Liver (tissue), 8 donors: ENCODE measurements at regions not wholly inside any gene's neighbourhood (a gene's known extent, or its start where the extent isn't known, plus 50 kb on each side); places are given as distances from the start of the nearest gene placed in this dataset.

ENCODE experiments used
- DNase-seq: peaks from one replicate; pipeline ENCODE4 v3.0.0-alpha.2; 2017; ENCODE audit warnings: low spot score
- H3K27ac ChIP-seq, 2 donors: one replicate each; pipeline ENCODE4 v1.7.0; 2013; ENCODE audit warnings: inconsistent platforms in 2 of 2, low read length in 2 of 2, control low read depth in 1 of 2, low read depth in 1 of 2, mild to moderate bottlenecking in 1 of 2
- H3K27me3 ChIP-seq, 4 donors: one replicate each; pipeline versions ENCODE4 v1.6.1 to v1.7.0; 2013; ENCODE audit warnings: low read length in 3 of 4, inconsistent platforms in 1 of 4, mild to moderate bottlenecking in 1 of 4, moderate library complexity in 1 of 4; ENCODE audit not compliant: control insufficient read depth in 4 of 4, insufficient read depth in 4 of 4
- H3K36me3 ChIP-seq, 4 donors: one replicate each; pipeline versions ENCODE4 v1.6.1 to v1.7.0; 2013; ENCODE audit warnings: low read length in 3 of 4, mild to moderate bottlenecking in 3 of 4, low read depth in 1 of 4, moderate library complexity in 1 of 4; ENCODE audit not compliant: control insufficient read depth in 4 of 4, insufficient read depth in 3 of 4
- H3K4me1 ChIP-seq, 4 donors: one replicate each; pipeline versions ENCODE4 v1.6.1 to v1.7.0; 2013; ENCODE audit warnings: low read length in 3 of 4, mild to moderate bottlenecking in 3 of 4, moderate library complexity in 1 of 4; ENCODE audit not compliant: control insufficient read depth in 4 of 4, insufficient read depth in 4 of 4
- H3K4me3 ChIP-seq, 3 donors: one replicate each; pipeline versions ENCODE4 v1.6.1 to v1.7.0; 2013; ENCODE audit warnings: low read length in 3 of 3, control low read depth in 1 of 3, low read depth in 1 of 3, mild to moderate bottlenecking in 1 of 3
- H3K9ac ChIP-seq, 2 donors: one replicate each; pipeline ENCODE4 v1.7.0; 2013; ENCODE audit warnings: low read length in 2 of 2, mild to moderate bottlenecking in 2 of 2, moderate library complexity in 2 of 2, control low read depth in 1 of 2, low read depth in 1 of 2
- H3K9me3 ChIP-seq, 4 donors: one replicate each; pipeline versions ENCODE4 v1.6.1 to v1.7.0; 2013; ENCODE audit warnings: low read length in 3 of 4; ENCODE audit not compliant: control insufficient read depth in 4 of 4
- ATF3 ChIP-seq: IDR thresholded peaks from 2 replicates; pipeline ENCODE4 v1.6.1; 2016; ENCODE audit warnings: antibody characterized with exemption
- CTCF ChIP-seq: fragments of 150-350 bp; IDR thresholded peaks from 2 replicates; pipeline ENCODE4 v1.5.1; 2017; ENCODE audit warnings: improper control_type of control experiment, low read depth, low read length; ENCODE audit not compliant: missing input control
- EGR1 ChIP-seq, 2 donors: IDR thresholded peaks; 2 replicates each; pipeline ENCODE4 v1.6.1; 2016 to 2018; ENCODE audit warnings: antibody characterized with exemption in 2 of 2, low read depth in 2 of 2
- FOXA1 ChIP-seq: IDR thresholded peaks from 2 replicates; pipeline ENCODE4 v1.6.1; 2016; ENCODE audit warnings: antibody characterized with exemption
- FOXA2 ChIP-seq: IDR thresholded peaks from 2 replicates; pipeline ENCODE4 v1.6.1; 2016; ENCODE audit warnings: antibody characterized with exemption
- GABPA ChIP-seq, 2 donors: IDR thresholded peaks in 1 of 2; conservative IDR thresholded peaks in 1 of 2; 2 replicates each; pipeline ENCODE4 v1.6.1; 2016; ENCODE audit warnings: antibody characterized with exemption in 2 of 2, mild to moderate bottlenecking in 1 of 2, moderate library complexity in 1 of 2
- HNF4A ChIP-seq, 2 donors: conservative IDR thresholded peaks; 2 replicates each; pipeline ENCODE4 v1.6.1; 2016; ENCODE audit warnings: antibody characterized with exemption in 2 of 2, mild to moderate bottlenecking in 2 of 2
- HNF4G ChIP-seq: IDR thresholded peaks from 2 replicates; pipeline ENCODE4 v1.6.1; 2016; ENCODE audit warnings: antibody characterized with exemption
- JUND ChIP-seq, 2 donors: IDR thresholded peaks; 2 replicates each; pipeline ENCODE4 v1.6.1; 2016; ENCODE audit warnings: antibody characterized with exemption in 2 of 2
- MAX ChIP-seq: IDR thresholded peaks from 2 replicates; pipeline ENCODE4 v1.6.1; 2016; ENCODE audit warnings: antibody characterized with exemption
- NR2F2 ChIP-seq: IDR thresholded peaks from 2 replicates; pipeline ENCODE4 v1.6.1; 2016; ENCODE audit warnings: antibody characterized with exemption
- RAD21 ChIP-seq, 2 donors: IDR thresholded peaks; 2 replicates each; pipeline ENCODE4 v1.6.1; 2016; ENCODE audit warnings: antibody characterized with exemption in 2 of 2, mild to moderate bottlenecking in 2 of 2
- RXRA ChIP-seq, 2 donors: IDR thresholded peaks; 2 replicates each; pipeline ENCODE4 v1.6.1; 2017 to 2018; ENCODE audit warnings: antibody characterized with exemption in 2 of 2, mild to moderate bottlenecking in 1 of 2
- SP1 ChIP-seq: IDR thresholded peaks from 2 replicates; pipeline ENCODE4 v1.6.1; 2018; ENCODE audit warnings: antibody characterized with exemption, mild to moderate bottlenecking
- TAF1 ChIP-seq: conservative IDR thresholded peaks from 2 replicates; pipeline ENCODE4 v1.6.1; 2016; ENCODE audit warnings: antibody characterized with exemption, mild to moderate bottlenecking
- YY1 ChIP-seq: IDR thresholded peaks from 2 replicates; pipeline ENCODE4 v1.6.1; 2016; ENCODE audit warnings: antibody characterized with exemption, mild to moderate bottlenecking
- ZBTB33 ChIP-seq: IDR thresholded peaks from 2 replicates; pipeline ENCODE4 v1.6.1; 2016; ENCODE audit warnings: antibody characterized with exemption
- whole genome bisulfite sequencing: extraction: QIAGEN DNeasy Blood & Tissue Kit; methylation state at CpG from one replicate; pipeline ENCODE4 v1.1.7; 2013; 5-methylcytosine and 5-hydroxymethylcytosine counted together
- TF ChIP-seq, protein P1 (sequence below): IDR thresholded peaks from 2 replicates; pipeline ENCODE4 v1.6.1; 2016; ENCODE audit warnings: antibody characterized with exemption, mild to moderate bottlenecking
- donor health status: healthy.
- donor health status: healthy.
- donor health status: healthy.
- donor health status: healthy.
- donor health status: healthy.

DNA sequence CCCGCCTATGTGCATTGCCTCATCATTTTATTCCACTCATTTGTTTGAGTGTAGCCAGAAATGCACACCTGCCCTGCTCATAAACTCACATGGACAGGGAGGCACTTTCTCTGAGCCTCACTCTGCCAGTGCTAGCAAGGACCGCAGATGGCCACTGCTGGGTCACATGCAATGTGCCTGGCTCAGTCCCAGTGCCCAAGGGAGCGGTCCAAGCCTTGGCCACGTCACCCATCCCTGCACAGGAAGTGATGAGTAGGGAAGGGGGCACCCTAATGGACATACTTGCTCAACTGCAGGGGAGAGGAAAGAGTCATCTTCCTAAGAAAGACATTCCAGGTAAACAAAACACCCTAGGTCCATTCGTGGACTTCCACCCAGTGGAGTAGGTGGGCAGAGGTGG is 630.9 kb downstream of the IRX1 start:
- Histone ChIP-seq H3K4me3 (no peak overlapping the region), H3K4me1 (no peaks in the 10 kb centered on the region), H3K27ac (no peak overlapping the region), H3K9ac (no peak overlapping the region), H3K9me3 (peaks cover 0 to 1% (median 0%) of the 10 kb centered on the region in 4 donors), H3K27me3 (peaks cover 0 to 3% (median 0%) of the 10 kb centered on the region in 4 donors), H3K36me3 (no peaks in the 10 kb centered on the region)
- TF ChIP-seq EGR1 (IDR thresholded peaks at IDR 0.05; ENCODE audit: low read depth in 2 of 2) = no peak
- no peak for TF ChIP-seq SP1
- no peak for TF ChIP-seq FOXA1
- no peak for TF ChIP-seq YY1
- TF ChIP-seq JUND (IDR thresholded peaks at IDR 0.05) = no peak
- no peak for TF ChIP-seq CTCF
- no peak for TF ChIP-seq GABPA (IDR thresholded peaks at IDR 0.05 in 1 of 2, conservative IDR thresholded peaks at IDR 0.05 in 1 of 2)
- TF ChIP-seq RAD21 (IDR thresholded peaks at IDR 0.05) = no peak
- TF ChIP-seq RXRA (IDR thresholded peaks at IDR 0.05) = no peak
- TF ChIP-seq ZBTB33 = no peak
- TF ChIP-seq, protein P1, sequence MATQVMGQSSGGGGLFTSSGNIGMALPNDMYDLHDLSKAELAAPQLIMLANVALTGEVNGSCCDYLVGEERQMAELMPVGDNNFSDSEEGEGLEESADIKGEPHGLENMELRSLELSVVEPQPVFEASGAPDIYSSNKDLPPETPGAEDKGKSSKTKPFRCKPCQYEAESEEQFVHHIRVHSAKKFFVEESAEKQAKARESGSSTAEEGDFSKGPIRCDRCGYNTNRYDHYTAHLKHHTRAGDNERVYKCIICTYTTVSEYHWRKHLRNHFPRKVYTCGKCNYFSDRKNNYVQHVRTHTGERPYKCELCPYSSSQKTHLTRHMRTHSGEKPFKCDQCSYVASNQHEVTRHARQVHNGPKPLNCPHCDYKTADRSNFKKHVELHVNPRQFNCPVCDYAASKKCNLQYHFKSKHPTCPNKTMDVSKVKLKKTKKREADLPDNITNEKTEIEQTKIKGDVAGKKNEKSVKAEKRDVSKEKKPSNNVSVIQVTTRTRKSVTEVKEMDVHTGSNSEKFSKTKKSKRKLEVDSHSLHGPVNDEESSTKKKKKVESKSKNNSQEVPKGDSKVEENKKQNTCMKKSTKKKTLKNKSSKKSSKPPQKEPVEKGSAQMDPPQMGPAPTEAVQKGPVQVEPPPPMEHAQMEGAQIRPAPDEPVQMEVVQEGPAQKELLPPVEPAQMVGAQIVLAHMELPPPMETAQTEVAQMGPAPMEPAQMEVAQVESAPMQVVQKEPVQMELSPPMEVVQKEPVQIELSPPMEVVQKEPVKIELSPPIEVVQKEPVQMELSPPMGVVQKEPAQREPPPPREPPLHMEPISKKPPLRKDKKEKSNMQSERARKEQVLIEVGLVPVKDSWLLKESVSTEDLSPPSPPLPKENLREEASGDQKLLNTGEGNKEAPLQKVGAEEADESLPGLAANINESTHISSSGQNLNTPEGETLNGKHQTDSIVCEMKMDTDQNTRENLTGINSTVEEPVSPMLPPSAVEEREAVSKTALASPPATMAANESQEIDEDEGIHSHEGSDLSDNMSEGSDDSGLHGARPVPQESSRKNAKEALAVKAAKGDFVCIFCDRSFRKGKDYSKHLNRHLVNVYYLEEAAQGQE = no peak
- no peak for TF ChIP-seq HNF4G
- WGBS = 62% methylated on average over 5 of the region's 5 CpGs
- no peak for DNase-seq

DNA sequence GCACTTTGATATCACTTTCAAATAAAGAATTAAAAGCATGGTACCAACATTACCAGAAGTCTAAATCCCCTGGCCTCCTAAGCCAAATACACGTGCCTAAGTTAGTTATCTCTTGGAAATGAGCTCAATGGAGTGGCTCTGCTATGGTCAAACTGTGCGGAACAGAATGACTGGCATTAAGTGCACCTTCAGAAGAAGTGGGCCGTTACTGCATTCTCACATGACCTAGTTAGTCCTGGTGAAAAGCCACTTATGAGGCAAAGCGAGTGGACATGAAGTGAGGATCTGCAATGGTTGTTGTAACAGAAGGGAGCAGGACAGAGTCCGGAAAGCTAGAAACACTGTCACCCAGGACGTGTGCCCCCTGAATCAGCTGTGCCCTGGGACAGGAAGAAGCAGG is 633.1 kb downstream of the IRX1 start:
- peaks cover 0 to 3% (median 0%) of the 10 kb centered on the region in 4 donors for H3K27me3 ChIP-seq
- H3K4me1 ChIP-seq = no peaks in the 10 kb centered on the region
- H3K9ac ChIP-seq = no peak overlapping the region
- H3K27ac ChIP-seq = no peak overlapping the region
- no peak overlapping the region for H3K4me3 ChIP-seq
- no peak for DNase-seq
- WGBS = 73% methylated on average over 6 of the region's 6 CpGs
- H3K9me3 ChIP-seq = peaks cover 0 to 5% (median 4%) of the 10 kb centered on the region in 4 donors
- no peaks in the 10 kb centered on the region for H3K36me3 ChIP-seq
- TF ChIP-seq SP1 (no peak), EGR1 (IDR thresholded peaks at IDR 0.05; ENCODE audit: low read depth in 2 of 2) (no peak), GABPA (IDR thresholded peaks at IDR 0.05 in 1 of 2, conservative IDR thresholded peaks at IDR 0.05 in 1 of 2) (no peak), MAX (no peak), HNF4G (no peak), FOXA1 (no peak), RAD21 (IDR thresholded peaks at IDR 0.05) (no peak), JUND (IDR thresholded peaks at IDR 0.05) (no peak), RXRA (IDR thresholded peaks at IDR 0.05) (no peak), FOXA2 (no peak), NR2F2 (no peak), YY1 (no peak), CTCF (no peak), HNF4A (conservative IDR thresholded peaks at IDR 0.05) (no peak), TAF1 (no peak), ATF3 (no peak)
- TF ChIP-seq, protein P1 = no peak
